ENCODE measurements at regions not wholly inside any gene's neighbourhood (a gene's known extent, or its start where the extent isn't known, plus 50 kb on each side); places are given as distances from the start of the nearest gene placed in this dataset.

GRCh38 chr11:10930224-10930971 lies 72.5 kb upstream of the ZBED5 start:
- H3K4me3 ChIP-seq (ENCODE audit: low read depth in 1 of 2, low read length in 2 of 2), result peak overlapping the region in 1 of 2 experiments; percentile 44; a peak in 2 of 4 replicates
- H3K9me3 ChIP-seq (ENCODE audit: insufficient read depth, low read length, severe bottlenecking), result no peaks in the 10 kb centered on the region
- no peaks in the 10 kb centered on the region for H3K79me2 ChIP-seq (ENCODE audit: insufficient read depth, low read length)
- H3K36me3 ChIP-seq (ENCODE audit: insufficient read depth, low read length), result no peaks in the 10 kb centered on the region
- peak; percentile 6 for DNase-seq
- 0 out of 2 replicates have a peak overlapping the region, but pooled peaks have one; percentile 18 for H2AFZ ChIP-seq (ENCODE audit: low read depth, low read length)
- peaks cover 86% of the 10 kb centered on the region for H3K27me3 ChIP-seq (ENCODE audit: insufficient read depth, low read length, poor library complexity)
- peak overlapping the region; percentile 62 for H3K4me2 ChIP-seq (ENCODE audit: insufficient read depth, low read length)
- peaks cover 17% of the 10 kb centered on the region for H3K4me1 ChIP-seq (ENCODE audit: insufficient read depth, low read length)
- no peak for TF ChIP-seq EZH2 (IDR thresholded peaks at IDR 0.05; ENCODE audit: borderline replicate concordance, low read depth, low read length, severe bottlenecking)
- no peak for TF ChIP-seq CTCF (IDR thresholded peaks at IDR 0.05; ENCODE audit: borderline replicate concordance, extremely low read depth, low read length, poor library complexity, severe bottlenecking)
- peak overlapping the region; percentile 18; the same call in 1 of the 2 replicates for H3K9ac ChIP-seq (ENCODE audit: low read depth, low read length)
- no peak overlapping the region for H3K27ac ChIP-seq (ENCODE audit: low read length)
- peak; percentile 23; the same call in 2 of the 3 replicates for ATAC-seq (ENCODE audit: insufficient read depth, low read depth)
- no peaks in the 10 kb centered on the region for H4K20me1 ChIP-seq (ENCODE audit: insufficient read depth, low read length)

GRCh38 chr11:10927538-10927937 lies 69.7 kb upstream of the ZBED5 start:
- Histone ChIP-seq H3K36me3 (ENCODE audit: insufficient read depth, low read length) (no peaks in the 10 kb centered on the region), H3K9me3 (ENCODE audit: insufficient read depth, low read length, severe bottlenecking) (no peaks in the 10 kb centered on the region), H3K4me1 (ENCODE audit: insufficient read depth, low read length) (peaks cover 11% of the 10 kb centered on the region), H2AFZ (ENCODE audit: low read depth, low read length) (no peak overlapping the region), H3K27ac (ENCODE audit: low read length) (no peak overlapping the region), H3K79me2 (ENCODE audit: insufficient read depth, low read length) (no peaks in the 10 kb centered on the region), H3K27me3 (ENCODE audit: insufficient read depth, low read length, poor library complexity) (peaks cover 64% of the 10 kb centered on the region), H3K4me2 (ENCODE audit: insufficient read depth, low read length) (no peak overlapping the region), H3K9ac (ENCODE audit: low read depth, low read length) (no peak overlapping the region), H3K4me3 (ENCODE audit: low read depth in 1 of 2, low read length in 2 of 2) (no peak overlapping the region), H4K20me1 (ENCODE audit: insufficient read depth, low read length) (no peaks in the 10 kb centered on the region)
- TF ChIP-seq EZH2 (IDR thresholded peaks at IDR 0.05; ENCODE audit: borderline replicate concordance, low read depth, low read length, severe bottlenecking) (no peak), CTCF (IDR thresholded peaks at IDR 0.05; ENCODE audit: borderline replicate concordance, extremely low read depth, low read length, poor library complexity, severe bottlenecking) (no peak)
- ATAC-seq (ENCODE audit: insufficient read depth, low read depth) (no peak), DNase-seq (no peak)

GRCh38 chr11:10926801-10927211 lies 69.0 kb upstream of the ZBED5 start:
- Histone ChIP-seq H3K4me3 (ENCODE audit: low read depth in 1 of 2, low read length in 2 of 2) (no peak overlapping the region), H3K27ac (ENCODE audit: low read length) (no peak overlapping the region), H3K4me2 (ENCODE audit: insufficient read depth, low read length) (no peak overlapping the region), H3K27me3 (ENCODE audit: insufficient read depth, low read length, poor library complexity) (peaks cover 57% of the 10 kb centered on the region), H2AFZ (ENCODE audit: low read depth, low read length) (no peak overlapping the region), H3K9me3 (ENCODE audit: insufficient read depth, low read length, severe bottlenecking) (no peaks in the 10 kb centered on the region), H3K36me3 (ENCODE audit: insufficient read depth, low read length) (no peaks in the 10 kb centered on the region), H3K9ac (ENCODE audit: low read depth, low read length) (no peak overlapping the region), H4K20me1 (ENCODE audit: insufficient read depth, low read length) (no peaks in the 10 kb centered on the region), H3K4me1 (ENCODE audit: insufficient read depth, low read length) (peaks cover 11% of the 10 kb centered on the region), H3K79me2 (ENCODE audit: insufficient read depth, low read length) (no peaks in the 10 kb centered on the region)
- DNase-seq (no peak), ATAC-seq (ENCODE audit: insufficient read depth, low read depth) (no peak)
- TF ChIP-seq CTCF (IDR thresholded peaks at IDR 0.05; ENCODE audit: borderline replicate concordance, extremely low read depth, low read length, poor library complexity, severe bottlenecking), result no peak
- no peak for TF ChIP-seq EZH2 (IDR thresholded peaks at IDR 0.05; ENCODE audit: borderline replicate concordance, low read depth, low read length, severe bottlenecking)

All from DND-41 (cell line).